Stimulated activated naive CD8-positive, alpha-beta T cell treated with anti-CD3 and anti-CD28 coated beads, Interleukin-15, amount 100 ng/mL, for 72 hours (primary cell): ENCODE measurements at regions not wholly inside any gene's neighbourhood (a gene's known extent, or its start where the extent isn't known, plus 50 kb on each side); places are given as distances from the start of the nearest gene placed in this dataset.
A peak's percentile ranks its signal among the peaks of the same experiment; 100 is the strongest.

ENCODE experiments used
- ATAC-seq: fragments of 150-1000 bp; cut with Tn5 transposase; 2 replicates; pipeline ENCODE4 v1.10.0; 2021; ENCODE audit warnings: mild to moderate bottlenecking, moderate library complexity
- DNase-seq, 2 donors: peaks; one replicate each; pipeline ENCODE4 v3.0.0; 2021 to 2022
- H3K27ac Mint-ChIP-seq, 2 donors: one replicate each; pipeline ENCODE4 v1.8.0; 2022; ENCODE audit warnings: mild to moderate bottlenecking in 2 of 2, mixed read lengths in 2 of 2, moderate library complexity in 2 of 2
- H3K27me3 Mint-ChIP-seq: one replicate; pipeline ENCODE4 v1.8.0; 2022; ENCODE audit warnings: mixed read lengths
- H3K4me1 Mint-ChIP-seq: one replicate; pipeline ENCODE4 v1.8.0; 2022; ENCODE audit warnings: mild to moderate bottlenecking, mixed read lengths
- H3K4me3 Mint-ChIP-seq, 2 donors: one replicate each; pipeline ENCODE4 v1.8.0; 2022; ENCODE audit warnings: mild to moderate bottlenecking in 2 of 2, mixed read lengths in 2 of 2, moderate library complexity in 1 of 2
- H3K9me3 Mint-ChIP-seq, 2 donors: one replicate each; pipeline ENCODE4 v1.8.0; 2022; ENCODE audit warnings: mixed read lengths in 2 of 2

- Mint-ChIP-seq H3K4me3 (no peak overlapping the region), H3K4me1 (no peaks in the 10 kb centered on the region), H3K27me3 (peaks cover 9% of the 10 kb centered on the region), H3K27ac (no peak overlapping the region), H3K9me3 (no peaks in the 10 kb centered on the region)
- DNase-seq (no peak), ATAC-seq (no peak)
Observed at GRCh38 chr7:45469103-45469502, 105.1 kb upstream of the ADCY1 start.

- Mint-ChIP-seq H3K27me3 (peaks cover 9% of the 10 kb centered on the region), H3K9me3 (no peaks in the 10 kb centered on the region), H3K4me3 (no peak overlapping the region), H3K4me1 (no peaks in the 10 kb centered on the region), H3K27ac (no peak overlapping the region)
- ATAC-seq = no peak
- DNase-seq = no peak
Observed at GRCh38 chr7:45470031-45470430, 104.1 kb upstream of the ADCY1 start.

GRCh38 chr7:45479781-45480180, 94.4 kb upstream of the ADCY1 start:
- H3K27me3 Mint-ChIP-seq = no peaks in the 10 kb centered on the region
- H3K27ac Mint-ChIP-seq = no peak overlapping the region
- H3K4me1 Mint-ChIP-seq = no peaks in the 10 kb centered on the region
- ATAC-seq (no peak), DNase-seq (no peak)
- no peak overlapping the region for H3K4me3 Mint-ChIP-seq
- H3K9me3 Mint-ChIP-seq = no peaks in the 10 kb centered on the region

- H3K4me1 Mint-ChIP-seq = no peaks in the 10 kb centered on the region
- no peaks in the 10 kb centered on the region for H3K9me3 Mint-ChIP-seq
- DNase-seq (no peak), ATAC-seq (no peak)
- no peak overlapping the region for H3K4me3 Mint-ChIP-seq
- peak overlapping the region in 1 of 2 donors; percentile 38 for H3K27ac Mint-ChIP-seq
- H3K27me3 Mint-ChIP-seq = no peaks in the 10 kb centered on the region
Observed at GRCh38 chr7:45482451-45482850, 91.7 kb upstream of the ADCY1 start.

- Mint-ChIP-seq H3K9me3 (no peaks in the 10 kb centered on the region), H3K27ac (no peak overlapping the region), H3K27me3 (no peaks in the 10 kb centered on the region), H3K4me1 (no peaks in the 10 kb centered on the region), H3K4me3 (no peak overlapping the region)
- DNase-seq (no peak), ATAC-seq (no peak)
Observed at GRCh38 chr7:45484094-45484493, 90.1 kb upstream of the ADCY1 start.

- H3K4me3 Mint-ChIP-seq = no peak overlapping the region
- H3K9me3 Mint-ChIP-seq = peaks cover 0 to 10% of the 10 kb centered on the region in 2 donors
- DNase-seq (no peak), ATAC-seq (no peak)
- H3K4me1 Mint-ChIP-seq = no peaks in the 10 kb centered on the region
- H3K27ac Mint-ChIP-seq = no peak overlapping the region
- no peaks in the 10 kb centered on the region for H3K27me3 Mint-ChIP-seq
Observed at GRCh38 chr7:45486575-45486974, 87.6 kb upstream of the ADCY1 start.

GRCh38 chr7:45494885-45495284, 79.3 kb upstream of the ADCY1 start:
- DNase-seq = no peak
- H3K9me3 Mint-ChIP-seq = peaks cover 11 to 35% of the 10 kb centered on the region in 2 donors
- no peak for ATAC-seq
- H3K27me3 Mint-ChIP-seq = peaks cover 9% of the 10 kb centered on the region
- no peaks in the 10 kb centered on the region for H3K4me1 Mint-ChIP-seq
- H3K27ac Mint-ChIP-seq = no peak overlapping the region
- H3K4me3 Mint-ChIP-seq = no peak overlapping the region

GRCh38 chr7:45495618-45496017, 78.5 kb upstream of the ADCY1 start:
- H3K27me3 Mint-ChIP-seq = peaks cover 9% of the 10 kb centered on the region
- no peaks in the 10 kb centered on the region for H3K4me1 Mint-ChIP-seq
- ATAC-seq (no peak), DNase-seq (no peak)
- peaks cover 11 to 32% of the 10 kb centered on the region in 2 donors for H3K9me3 Mint-ChIP-seq
- no peak overlapping the region for H3K4me3 Mint-ChIP-seq
- no peak overlapping the region for H3K27ac Mint-ChIP-seq

- H3K27ac Mint-ChIP-seq = no peak overlapping the region
- DNase-seq = no peak
Observed at GRCh38 chr7:45500257-45500656, 73.9 kb upstream of the ADCY1 start.

GRCh38 chr7:45501791-45502190, 72.4 kb upstream of the ADCY1 start:
- Mint-ChIP-seq H3K4me1 (no peaks in the 10 kb centered on the region), H3K27ac (no peak overlapping the region), H3K9me3 (peaks cover 22 to 26% of the 10 kb centered on the region in 2 donors), H3K4me3 (no peak overlapping the region), H3K27me3 (no peaks in the 10 kb centered on the region)
- DNase-seq (no peak), ATAC-seq (no peak)

More at GRCh38 chr7:45500257-45500656, 73.9 kb upstream of the ADCY1 start:
- Mint-ChIP-seq H3K27me3 (peaks cover 9% of the 10 kb centered on the region), H3K4me3 (no peak overlapping the region), H3K4me1 (no peaks in the 10 kb centered on the region), H3K9me3 (peaks cover 9 to 10% of the 10 kb centered on the region in 2 donors)
- no peak for ATAC-seq

- Mint-ChIP-seq H3K27me3 (no peaks in the 10 kb centered on the region), H3K9me3 (peaks cover 33 to 34% of the 10 kb centered on the region in 2 donors), H3K4me3 (no peak overlapping the region), H3K4me1 (no peaks in the 10 kb centered on the region), H3K27ac (peak overlapping the region in 1 of 2 donors; percentile 9)
- ATAC-seq = no peak
- no peak for DNase-seq
Observed at GRCh38 chr7:45506059-45506458, 68.1 kb upstream of the ADCY1 start.

- ATAC-seq (no peak), DNase-seq (no peak)
- no peaks in the 10 kb centered on the region for H3K27me3 Mint-ChIP-seq
- no peak overlapping the region for H3K27ac Mint-ChIP-seq
- no peak overlapping the region for H3K4me3 Mint-ChIP-seq
- H3K4me1 Mint-ChIP-seq = no peaks in the 10 kb centered on the region
- H3K9me3 Mint-ChIP-seq = peaks cover 33 to 34% of the 10 kb centered on the region in 2 donors
Observed at GRCh38 chr7:45509222-45509621, 64.9 kb upstream of the ADCY1 start.

GRCh38 chr7:45511721-45512597, 62.2 kb upstream of the ADCY1 start:
- no peaks in the 10 kb centered on the region for H3K4me1 Mint-ChIP-seq
- peaks cover 7 to 11% of the 10 kb centered on the region in 2 donors for H3K9me3 Mint-ChIP-seq
- no peak overlapping the region for H3K27ac Mint-ChIP-seq
- no peak for ATAC-seq
- no peak overlapping the region for H3K4me3 Mint-ChIP-seq
- peaks cover 13% of the 10 kb centered on the region for H3K27me3 Mint-ChIP-seq
- no peak for DNase-seq

- H3K4me3 Mint-ChIP-seq = no peak overlapping the region
- peaks cover 12 to 15% of the 10 kb centered on the region in 2 donors for H3K9me3 Mint-ChIP-seq
- peaks cover 13% of the 10 kb centered on the region for H3K27me3 Mint-ChIP-seq
- DNase-seq (no peak), ATAC-seq (no peak)
- H3K4me1 Mint-ChIP-seq = no peaks in the 10 kb centered on the region
- H3K27ac Mint-ChIP-seq = no peak overlapping the region
Observed at GRCh38 chr7:45514944-45515343, 59.2 kb upstream of the ADCY1 start.

GRCh38 chr7:45515346-45515745, 58.8 kb upstream of the ADCY1 start:
- ATAC-seq = no peak

More at GRCh38 chr7:45515346-45515745, 58.8 kb upstream of the ADCY1 start:
- Mint-ChIP-seq H3K9me3 (peaks cover 12 to 15% of the 10 kb centered on the region in 2 donors), H3K4me3 (no peak overlapping the region), H3K27me3 (peaks cover 13% of the 10 kb centered on the region), H3K4me1 (no peaks in the 10 kb centered on the region), H3K27ac (no peak overlapping the region)
- no peak for DNase-seq
